RWPE1 (cell line): ENCODE measurements at regions not wholly inside any gene's neighbourhood (a gene's known extent, or its start where the extent isn't known, plus 50 kb on each side); places are given as distances from the start of the nearest gene placed in this dataset.
"Not testable (repeated sequence)": the region's sequence is repeated elsewhere in the genome, so short reads cannot be mapped to it uniquely, and the experiment has no call there.

Source experiments
- CTCF ChIA-PET: fragments of 350-600 bp; sonication (Branson Sonifier 250); formaldehyde crosslinking; extraction: SDS; loops from one replicate; lab custom pipeline; 2021; lab: Yijun Ruan, JAX
- POLR2A ChIA-PET: fragments of 400-600 bp; formaldehyde crosslinking; extraction: SDS; loops from one replicate; lab custom pipeline; 2020; ENCODE audit warnings: antibody characterized with exemption; ENCODE audit not compliant: low non-redundant PET; lab: Yijun Ruan, JAX
- DNase-seq: peaks from one replicate; pipeline ENCODE4 v3.0.0; 2012; ENCODE audit warnings: low spot score
- H3K27ac ChIP-seq: fragments of 450-650 bp; 2 replicates; pipeline ENCODE4 v1.5.1; 2017
- TF ChIP-seq, protein P1 (sequence below): fragments of 450-650 bp; conservative IDR thresholded peaks from 2 replicates; pipeline ENCODE4 v1.5.1; 2017; ENCODE audit warnings: low read depth, mild to moderate bottlenecking

DNA sequence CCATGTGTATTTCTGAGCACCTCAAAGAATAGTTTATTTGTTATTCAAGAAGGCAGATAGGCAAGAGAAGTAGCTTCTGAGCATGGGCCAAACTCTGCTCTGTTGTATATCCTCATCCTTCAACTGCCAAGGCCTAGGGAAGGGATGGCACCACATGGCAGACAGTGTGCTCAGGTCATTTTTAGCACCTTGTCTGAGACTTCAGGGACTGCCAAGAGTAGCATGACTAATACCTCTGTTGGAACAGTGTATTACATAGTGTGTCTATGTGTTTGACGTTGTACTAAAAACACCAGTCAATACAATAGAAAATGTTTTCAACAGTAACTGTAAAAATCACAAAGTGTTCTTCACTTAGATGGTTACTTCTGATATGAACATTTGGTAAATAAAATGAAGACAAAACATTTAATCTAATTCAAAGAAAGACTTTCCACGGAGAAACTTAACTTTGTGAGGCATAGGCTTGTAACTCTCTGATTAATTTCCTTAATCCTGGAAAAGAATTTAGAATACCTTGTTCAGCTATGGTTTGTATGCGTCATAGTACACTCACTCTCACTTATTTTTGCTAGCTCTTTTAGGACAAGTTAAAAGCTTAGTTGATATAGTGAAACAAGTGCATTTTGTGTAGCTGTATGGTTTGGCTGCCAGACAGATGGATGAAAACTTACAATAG lies 318.4 kb upstream of the RIOK2 start:
- TF ChIP-seq, protein P1, sequence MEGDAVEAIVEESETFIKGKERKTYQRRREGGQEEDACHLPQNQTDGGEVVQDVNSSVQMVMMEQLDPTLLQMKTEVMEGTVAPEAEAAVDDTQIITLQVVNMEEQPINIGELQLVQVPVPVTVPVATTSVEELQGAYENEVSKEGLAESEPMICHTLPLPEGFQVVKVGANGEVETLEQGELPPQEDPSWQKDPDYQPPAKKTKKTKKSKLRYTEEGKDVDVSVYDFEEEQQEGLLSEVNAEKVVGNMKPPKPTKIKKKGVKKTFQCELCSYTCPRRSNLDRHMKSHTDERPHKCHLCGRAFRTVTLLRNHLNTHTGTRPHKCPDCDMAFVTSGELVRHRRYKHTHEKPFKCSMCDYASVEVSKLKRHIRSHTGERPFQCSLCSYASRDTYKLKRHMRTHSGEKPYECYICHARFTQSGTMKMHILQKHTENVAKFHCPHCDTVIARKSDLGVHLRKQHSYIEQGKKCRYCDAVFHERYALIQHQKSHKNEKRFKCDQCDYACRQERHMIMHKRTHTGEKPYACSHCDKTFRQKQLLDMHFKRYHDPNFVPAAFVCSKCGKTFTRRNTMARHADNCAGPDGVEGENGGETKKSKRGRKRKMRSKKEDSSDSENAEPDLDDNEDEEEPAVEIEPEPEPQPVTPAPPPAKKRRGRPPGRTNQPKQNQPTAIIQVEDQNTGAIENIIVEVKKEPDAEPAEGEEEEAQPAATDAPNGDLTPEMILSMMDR: no peak
- ChIA-PET CTCF (interaction anchor here (0.8 to 2.3 kb wide), 2 partner anchors 9 to 33 kb away, joined by 4 to 10 read pairs; no protein-coding TSS in a partner anchor), POLR2A (no interaction called here)
- DNase-seq: no peak
- H3K27ac ChIP-seq: no peak overlapping the region

DNA sequence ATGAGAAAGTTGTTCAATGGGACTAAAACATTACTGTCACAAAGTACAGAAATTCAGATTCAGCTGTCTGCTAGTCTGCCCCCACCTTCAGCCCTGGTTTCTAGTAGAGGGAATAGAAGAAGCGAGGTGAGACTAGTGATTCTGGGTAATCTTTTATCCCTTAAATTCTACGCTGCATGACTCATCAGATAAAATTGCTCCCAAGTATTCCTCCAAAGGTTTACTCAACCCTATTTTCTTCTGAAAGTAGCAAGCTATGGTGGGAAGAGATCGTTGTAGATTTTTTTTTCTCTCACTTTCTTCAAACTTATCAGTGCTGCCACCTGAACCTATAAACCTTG lies 318.9 kb upstream of the RIOK2 start:
- ChIA-PET POLR2A (no interaction called here), CTCF (interaction anchor here (2.3 kb wide), 1 partner anchor 32 kb away, joined by 10 read pairs; no protein-coding TSS in a partner anchor)
- DNase-seq: peak; percentile 30
- TF ChIP-seq, protein P1: no peak
- no peak overlapping the region for H3K27ac ChIP-seq

DNA sequence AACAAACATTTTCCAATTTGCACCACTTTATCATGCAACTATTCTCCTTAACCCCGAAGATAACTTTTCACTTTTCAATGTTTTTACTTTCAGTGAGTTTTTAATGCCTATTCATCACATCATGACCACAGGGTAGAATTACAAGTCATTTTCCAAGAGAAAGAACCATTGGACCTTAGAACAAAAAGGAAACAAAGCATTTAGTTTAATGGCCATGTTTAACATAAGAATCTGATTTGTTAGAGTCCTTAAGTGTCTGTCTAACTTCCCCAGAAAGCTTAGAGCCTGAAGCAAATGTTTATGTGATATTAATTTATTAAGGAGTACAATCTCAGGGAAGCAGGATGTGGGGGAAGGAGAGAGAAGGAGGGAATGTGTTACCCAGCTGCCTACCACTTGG lies 325.8 kb upstream of the RIOK2 start:
- TF ChIP-seq, protein P1: no peak
- CTCF ChIA-PET: no interaction called here
- no peak overlapping the region for H3K27ac ChIP-seq
- no peak for DNase-seq
- POLR2A ChIA-PET: no interaction called here

DNA sequence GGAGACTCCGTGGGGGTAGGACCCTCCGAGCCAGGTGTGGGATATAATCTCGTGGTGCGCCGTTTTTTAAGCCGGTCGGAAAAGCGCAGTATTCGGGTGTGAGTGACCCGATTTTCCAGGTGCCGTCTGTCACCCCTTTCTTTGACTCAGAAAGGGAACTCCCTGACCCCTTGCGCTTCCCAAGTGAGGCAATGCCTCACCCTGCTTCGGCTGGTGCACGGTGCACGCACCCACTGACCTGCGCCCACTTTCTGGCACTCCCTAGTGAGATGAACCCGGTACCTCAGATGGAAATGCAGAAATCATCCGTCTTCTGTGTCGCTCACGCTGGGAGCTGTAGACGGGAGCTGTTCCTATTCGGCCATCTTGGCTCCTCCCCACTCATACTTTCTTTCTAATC lies 336.5 kb upstream of the RIOK2 start:
- POLR2A ChIA-PET, CTCF ChIA-PET, DNase-seq, H3K27ac ChIP-seq: not testable (repeated sequence)

DNA sequence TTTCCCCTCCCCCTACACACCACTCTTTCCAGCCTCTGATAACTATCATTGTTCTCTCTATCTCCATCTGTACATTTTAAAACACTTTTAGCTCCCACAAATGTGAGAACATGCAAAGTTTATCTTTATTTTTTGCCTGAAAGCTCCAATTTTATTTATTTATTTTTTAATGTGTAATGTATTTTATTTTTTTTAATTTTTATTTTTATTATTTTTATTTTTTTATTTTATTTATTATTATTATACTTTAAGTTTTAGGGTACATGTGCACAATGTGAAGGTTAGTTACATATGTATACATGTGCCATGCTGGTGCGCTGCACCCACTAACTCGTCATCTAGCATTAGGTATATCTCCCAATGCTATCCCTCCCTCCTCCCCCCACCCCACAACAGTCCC lies 340.3 kb upstream of the RIOK2 start:
- POLR2A ChIA-PET: not testable (repeated sequence)

GRCh38 chr5:97525780-97526179 lies 342.7 kb upstream of the RIOK2 start:
- POLR2A ChIA-PET: no interaction called here
- CTCF ChIA-PET: no interaction called here

More for the DNA sequence above, 340.3 kb upstream of the RIOK2 start:
- CTCF ChIA-PET: interaction anchor here (0.6 to 0.7 kb wide), 2 partner anchors 43 to 432 kb away, joined by 4 to 5 read pairs; no protein-coding TSS in a partner anchor
- not testable (repeated sequence) for H3K27ac ChIP-seq, DNase-seq

DNA sequence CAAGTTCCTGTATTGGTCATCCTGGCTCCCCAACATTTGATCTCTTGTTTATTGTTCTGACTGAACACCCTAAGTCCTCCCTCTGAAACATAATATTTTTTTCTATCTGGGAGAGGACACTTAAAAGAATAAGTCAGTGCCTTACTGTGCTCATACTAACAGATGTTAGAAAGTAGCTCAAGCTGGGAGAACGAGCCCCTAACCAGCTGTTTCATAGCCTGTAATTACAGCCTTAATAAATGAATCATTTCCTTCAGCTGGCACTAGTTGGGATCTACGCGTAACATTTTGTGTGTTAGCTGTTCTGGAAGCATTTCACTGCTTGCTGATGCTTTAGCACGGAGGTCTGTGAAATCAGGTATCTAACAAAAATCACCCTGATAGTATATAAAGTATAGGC lies 345.9 kb upstream of the RIOK2 start:
- POLR2A ChIA-PET: no interaction called here
- H3K27ac ChIP-seq: no peak overlapping the region
- no peak for DNase-seq
- TF ChIP-seq, protein P1: no peak
- CTCF ChIA-PET: interaction anchor here (0.7 kb wide), 1 partner anchor 18 kb away, joined by 3 read pairs; no protein-coding TSS in a partner anchor

More at GRCh38 chr5:97525780-97526179, 342.7 kb upstream of the RIOK2 start:
- no peak overlapping the region for H3K27ac ChIP-seq
- no peak for DNase-seq
- TF ChIP-seq, protein P1: no peak
